HepG2 (cell line): ENCODE measurements at regions not wholly inside any gene's neighbourhood (a gene's known extent, or its start where the extent isn't known, plus 50 kb on each side); places are given as distances from the start of the nearest gene placed in this dataset.
A peak's percentile ranks its signal among the peaks of the same experiment; 100 is the strongest.

Experiments
- FOXA3 ChIP-seq: IDR thresholded peaks from 2 replicates; pipeline ENCODE4 v1.6.1; 2016; ENCODE audit warnings: missing genetic modification reagents, missing compliant biosample characterization
- GATAD1 ChIP-seq: IDR thresholded peaks from 2 replicates; pipeline ENCODE4 v1.6.1; 2016; ENCODE audit warnings: missing genetic modification reagents, missing compliant biosample characterization
- HNF4A ChIP-seq: sonication (generic); formaldehyde crosslinking; IDR thresholded peaks from 2 replicates; pipeline ENCODE4 v1.4.0; 2020; ENCODE audit warnings: missing genetic modification reagents
- HOMEZ ChIP-seq: IDR thresholded peaks from 2 replicates; pipeline ENCODE4 v1.6.1; 2016; ENCODE audit warnings: low read depth
- NFKBIZ ChIP-seq: IDR thresholded peaks from 2 replicates; pipeline ENCODE4 v1.6.1; 2018; ENCODE audit warnings: missing genetic modification reagents, missing compliant biosample characterization
- PAF1 ChIP-seq: IDR thresholded peaks from 2 replicates; pipeline ENCODE4 v1.6.1; 2016; ENCODE audit warnings: missing genetic modification reagents, missing compliant biosample characterization
- RERE ChIP-seq: IDR thresholded peaks from 2 replicates; pipeline ENCODE4 v1.6.1; 2016; ENCODE audit warnings: low read depth, missing genetic modification reagents, missing compliant biosample characterization
- RFX5 ChIP-seq: IDR thresholded peaks from 2 replicates; pipeline ENCODE4 v1.6.1; 2011; ENCODE audit warnings: low read depth, low read length, improper control_type of control experiment
- SAP130 ChIP-seq: IDR thresholded peaks from 2 replicates; pipeline ENCODE4 v1.6.1; 2016; ENCODE audit warnings: low read depth
- ZNF432 ChIP-seq: sonication (generic); formaldehyde crosslinking; IDR thresholded peaks from 2 replicates; pipeline ENCODE4 v1.5.0; 2020; ENCODE audit warnings: missing genetic modification reagents, mild to moderate bottlenecking, borderline replicate concordance
- ZNF629 ChIP-seq: sonication (generic); formaldehyde crosslinking; conservative IDR thresholded peaks from 2 replicates; pipeline ENCODE4 v1.5.0; 2020; ENCODE audit warnings: missing genetic modification reagents
- ZSCAN25 ChIP-seq: sonication (generic); formaldehyde crosslinking; IDR thresholded peaks from 2 replicates; pipeline ENCODE4 v1.8.0; 2022; ENCODE audit warnings: mild to moderate bottlenecking, missing genetic modification reagents
- TF ChIP-seq, protein P1 (sequence below): sonication (generic); formaldehyde crosslinking; IDR thresholded peaks from 2 replicates; pipeline ENCODE4 v1.4.0; 2020; ENCODE audit warnings: missing genetic modification reagents, borderline replicate concordance
- TF ChIP-seq, protein P2 (sequence below): sonication (generic); formaldehyde crosslinking; IDR thresholded peaks from 2 replicates; pipeline ENCODE4 v1.5.1; 2020; ENCODE audit warnings: mild to moderate bottlenecking, missing genetic modification reagents, borderline replicate concordance
- TF ChIP-seq, protein P3 (sequence below): IDR thresholded peaks from 2 replicates; pipeline ENCODE4 v1.6.1; 2016

DNA sequence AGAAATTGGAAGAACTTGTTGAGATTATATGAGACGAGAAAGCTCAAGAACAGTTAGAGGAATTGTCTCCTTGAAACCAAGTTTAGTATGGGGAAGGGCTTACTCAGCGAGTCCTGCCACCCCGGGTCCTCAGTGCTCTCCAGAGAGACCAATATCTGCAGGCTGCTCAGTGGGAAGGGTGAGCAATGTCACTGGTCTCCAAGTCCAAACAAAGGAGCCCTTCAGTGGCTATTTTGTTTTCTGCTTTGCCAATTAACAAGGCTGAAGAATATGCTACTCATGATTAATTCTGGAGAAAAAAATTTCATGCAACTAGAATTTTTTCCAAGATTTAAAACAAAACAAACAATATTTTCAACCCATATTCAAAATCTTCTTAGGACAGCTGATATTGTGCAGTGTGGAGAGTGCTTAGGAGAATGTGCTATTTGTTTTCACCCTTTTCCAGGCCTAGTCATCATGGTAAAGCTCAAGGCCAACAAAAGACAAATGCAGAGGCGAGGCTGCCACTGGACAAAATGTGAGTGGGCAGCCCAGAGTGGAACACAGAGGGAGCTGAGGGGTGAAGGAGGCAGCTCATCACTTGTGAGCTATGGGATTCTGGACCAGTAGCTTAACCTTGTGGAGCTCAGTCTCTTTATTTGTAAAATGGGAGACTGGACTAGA lies 83.8 kb upstream of the TMEM17 start (continued):
- TF ChIP-seq SAP130 (CRISPR knock-in tag) (peak; percentile 48; the same call in 1 of the 2 replicates), HOMEZ (peak; percentile 70), PAF1 (CRISPR knock-in tag) (no peak), ZSCAN25 (peak; percentile 85), RFX5 (peak; percentile 35; the same call in 1 of the 2 replicates), NFKBIZ (CRISPR knock-in tag) (peak; percentile 66; the same call in 1 of the 2 replicates), FOXA3 (CRISPR knock-in tag) (peak; percentile 42; the same call in 1 of the 2 replicates), ZNF432 (CRISPR knock-in tag) (no peak), ZNF629 (CRISPR knock-in tag) (peak; percentile 31; the same call in 1 of the 2 replicates), GATAD1 (0 out of 2 replicates have a peak, but pooled peaks have one; percentile 15), RERE (no peak), HNF4A (CRISPR knock-in tag) (peak; percentile 63)
- TF ChIP-seq, protein P1, sequence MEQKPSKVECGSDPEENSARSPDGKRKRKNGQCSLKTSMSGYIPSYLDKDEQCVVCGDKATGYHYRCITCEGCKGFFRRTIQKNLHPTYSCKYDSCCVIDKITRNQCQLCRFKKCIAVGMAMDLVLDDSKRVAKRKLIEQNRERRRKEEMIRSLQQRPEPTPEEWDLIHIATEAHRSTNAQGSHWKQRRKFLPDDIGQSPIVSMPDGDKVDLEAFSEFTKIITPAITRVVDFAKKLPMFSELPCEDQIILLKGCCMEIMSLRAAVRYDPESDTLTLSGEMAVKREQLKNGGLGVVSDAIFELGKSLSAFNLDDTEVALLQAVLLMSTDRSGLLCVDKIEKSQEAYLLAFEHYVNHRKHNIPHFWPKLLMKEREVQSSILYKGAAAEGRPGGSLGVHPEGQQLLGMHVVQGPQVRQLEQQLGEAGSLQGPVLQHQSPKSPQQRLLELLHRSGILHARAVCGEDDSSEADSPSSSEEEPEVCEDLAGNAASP (CRISPR knock-in tag) = peak; percentile 40; the same call in 1 of the 2 replicates
- TF ChIP-seq, protein P2, sequence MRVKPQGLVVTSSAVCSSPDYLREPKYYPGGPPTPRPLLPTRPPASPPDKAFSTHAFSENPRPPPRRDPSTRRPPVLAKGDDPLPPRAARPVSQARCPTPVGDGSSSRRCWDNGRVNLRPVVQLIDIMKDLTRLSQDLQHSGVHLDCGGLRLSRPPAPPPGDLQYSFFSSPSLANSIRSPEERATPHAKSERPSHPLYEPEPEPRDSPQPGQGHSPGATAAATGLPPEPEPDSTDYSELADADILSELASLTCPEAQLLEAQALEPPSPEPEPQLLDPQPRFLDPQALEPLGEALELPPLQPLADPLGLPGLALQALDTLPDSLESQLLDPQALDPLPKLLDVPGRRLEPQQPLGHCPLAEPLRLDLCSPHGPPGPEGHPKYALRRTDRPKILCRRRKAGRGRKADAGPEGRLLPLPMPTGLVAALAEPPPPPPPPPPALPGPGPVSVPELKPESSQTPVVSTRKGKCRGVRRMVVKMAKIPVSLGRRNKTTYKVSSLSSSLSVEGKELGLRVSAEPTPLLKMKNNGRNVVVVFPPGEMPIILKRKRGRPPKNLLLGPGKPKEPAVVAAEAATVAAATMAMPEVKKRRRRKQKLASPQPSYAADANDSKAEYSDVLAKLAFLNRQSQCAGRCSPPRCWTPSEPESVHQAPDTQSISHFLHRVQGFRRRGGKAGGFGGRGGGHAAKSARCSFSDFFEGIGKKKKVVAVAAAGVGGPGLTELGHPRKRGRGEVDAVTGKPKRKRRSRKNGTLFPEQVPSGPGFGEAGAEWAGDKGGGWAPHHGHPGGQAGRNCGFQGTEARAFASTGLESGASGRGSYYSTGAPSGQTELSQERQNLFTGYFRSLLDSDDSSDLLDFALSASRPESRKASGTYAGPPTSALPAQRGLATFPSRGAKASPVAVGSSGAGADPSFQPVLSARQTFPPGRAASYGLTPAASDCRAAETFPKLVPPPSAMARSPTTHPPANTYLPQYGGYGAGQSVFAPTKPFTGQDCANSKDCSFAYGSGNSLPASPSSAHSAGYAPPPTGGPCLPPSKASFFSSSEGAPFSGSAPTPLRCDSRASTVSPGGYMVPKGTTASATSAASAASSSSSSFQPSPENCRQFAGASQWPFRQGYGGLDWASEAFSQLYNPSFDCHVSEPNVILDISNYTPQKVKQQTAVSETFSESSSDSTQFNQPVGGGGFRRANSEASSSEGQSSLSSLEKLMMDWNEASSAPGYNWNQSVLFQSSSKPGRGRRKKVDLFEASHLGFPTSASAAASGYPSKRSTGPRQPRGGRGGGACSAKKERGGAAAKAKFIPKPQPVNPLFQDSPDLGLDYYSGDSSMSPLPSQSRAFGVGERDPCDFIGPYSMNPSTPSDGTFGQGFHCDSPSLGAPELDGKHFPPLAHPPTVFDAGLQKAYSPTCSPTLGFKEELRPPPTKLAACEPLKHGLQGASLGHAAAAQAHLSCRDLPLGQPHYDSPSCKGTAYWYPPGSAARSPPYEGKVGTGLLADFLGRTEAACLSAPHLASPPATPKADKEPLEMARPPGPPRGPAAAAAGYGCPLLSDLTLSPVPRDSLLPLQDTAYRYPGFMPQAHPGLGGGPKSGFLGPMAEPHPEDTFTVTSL (CRISPR knock-in tag) = peak; percentile 70; the same call in 1 of the 2 replicates
- TF ChIP-seq, protein P3, sequence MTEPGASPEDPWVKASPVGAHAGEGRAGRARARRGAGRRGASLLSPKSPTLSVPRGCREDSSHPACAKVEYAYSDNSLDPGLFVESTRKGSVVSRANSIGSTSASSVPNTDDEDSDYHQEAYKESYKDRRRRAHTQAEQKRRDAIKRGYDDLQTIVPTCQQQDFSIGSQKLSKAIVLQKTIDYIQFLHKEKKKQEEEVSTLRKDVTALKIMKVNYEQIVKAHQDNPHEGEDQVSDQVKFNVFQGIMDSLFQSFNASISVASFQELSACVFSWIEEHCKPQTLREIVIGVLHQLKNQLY (CRISPR knock-in tag) = 0 out of 2 replicates have a peak, but pooled peaks have one; percentile 14
